Right lobe of liver (tissue), 6 donors: ENCODE measurements at regions not wholly inside any gene's neighbourhood (a gene's known extent, or its start where the extent isn't known, plus 50 kb on each side); places are given as distances from the start of the nearest gene placed in this dataset.

ENCODE experiments used
- ATAC-seq, 4 donors: fragments of 200-7000 bp; cut with Tn5 transposase; one replicate each; pipeline ENCODE4 v1.9.1; 2020; ENCODE audit warnings: mild to moderate bottlenecking in 4 of 4, moderate library complexity in 4 of 4
- DNase-seq, 3 donors: peaks; one replicate each; pipeline ENCODE4 v3.0.0-alpha.2; 2020
- H3K27ac ChIP-seq, 3 donors: fragments of 200-600 bp; one replicate each; pipeline ENCODE4 v1.8.0; 2022
- H3K27me3 ChIP-seq, 2 donors: fragments of 200-600 bp; one replicate each; pipeline ENCODE4 v1.8.0; 2022
- H3K36me3 ChIP-seq, 4 donors: fragments of 200-600 bp; sonication (generic) in 1 of 4; one replicate each; pipeline versions ENCODE4 v1.5.1 to v1.8.0; 2017 to 2022; ENCODE audit warnings: control low read depth in 1 of 4
- H3K4me1 ChIP-seq, 4 donors: fragments of 200-600 bp; sonication (generic) in 1 of 4; one replicate each; pipeline versions ENCODE4 v1.5.1 to v1.8.0; 2017 to 2022; ENCODE audit warnings: control low read depth in 1 of 4
- H3K4me3 ChIP-seq, 3 donors: fragments of 200-600 bp; one replicate each; pipeline ENCODE4 v1.8.0; 2022
- H3K9me3 ChIP-seq, 4 donors: fragments of 200-600 bp; sonication (generic) in 1 of 4; one replicate each; pipeline versions ENCODE4 v1.5.1 to v1.8.0; 2017 to 2022; ENCODE audit warnings: control low read depth in 1 of 4
- CTCF ChIP-seq, 4 donors: fragments of 200-600 bp in 3 of 4; fragments of 450-650 bp in 1 of 4; IDR thresholded peaks; one replicate each; pipeline versions ENCODE4 v1.5.1 to v1.8.0; 2016 to 2022; ENCODE audit warnings: antibody characterized with exemption in 4 of 4, mild to moderate bottlenecking in 2 of 4
- POLR2A ChIP-seq: fragments of 450-650 bp; IDR thresholded peaks from one replicate; pipeline ENCODE4 v1.6.1; 2017; ENCODE audit warnings: antibody characterized with exemption, mild to moderate bottlenecking
- WGBS: methylation state at CpG from one replicate; pipeline ENCODE4 v1.1.6; 2018; ENCODE audit warnings: low coverage, low lambda C conversion rate; ENCODE audit not compliant: insufficient coverage; ENCODE audit errors: missing lambda C conversion rate; 5-methylcytosine and 5-hydroxymethylcytosine counted together
- intact Hi-C, 2 donors: fragments of 100-400 bp; cut with DNase I; formaldehyde crosslinking; loops; one replicate each; pipeline versions ENCODE4 v1.11.2 to v1.14.1; 2022
- donor health status: DM: no; HTN: yes; CAD: no.
- donor health status: DM: no; HTN: no; CAD: no.
- donor health status: DM: no; HTN: no; CAD: no.
- donor health status: DM: no; HTN: yes; CAD: no.
- donor health status: DM: no; HTN: yes; CAD: no.

GRCh38 chr3:94912656-94913055 is 849.8 kb downstream of the NSUN3 start:
- 64% methylated on average over 3 of the region's 3 CpGs for WGBS
- no peak for ATAC-seq
- TF ChIP-seq CTCF (IDR thresholded peaks at IDR 0.05) (no peak), POLR2A (no peak)
- H3K9me3 ChIP-seq: no peaks in the 10 kb centered on the region
- intact Hi-C loops: no loop called here
- no peaks in the 10 kb centered on the region for H3K4me1 ChIP-seq
- no peak overlapping the region for H3K27ac ChIP-seq
- no peaks in the 10 kb centered on the region for H3K27me3 ChIP-seq
- H3K4me3 ChIP-seq: no peak overlapping the region
- no peaks in the 10 kb centered on the region for H3K36me3 ChIP-seq
- DNase-seq: no peak

GRCh38 chr3:94927175-94927574 is 864.3 kb downstream of the NSUN3 start:
- Histone ChIP-seq H3K27ac (no peak overlapping the region), H3K27me3 (no peaks in the 10 kb centered on the region), H3K4me1 (no peaks in the 10 kb centered on the region), H3K4me3 (no peak overlapping the region), H3K9me3 (no peaks in the 10 kb centered on the region), H3K36me3 (no peaks in the 10 kb centered on the region)
- intact Hi-C loops: no loop called here
- no peak for ATAC-seq
- TF ChIP-seq CTCF (IDR thresholded peaks at IDR 0.05) (no peak), POLR2A (no peak)
- DNase-seq: no peak
- 83% methylated on average over 8 of the region's 8 CpGs for WGBS

GRCh38 chr3:94928921-94929320 is 866.1 kb downstream of the NSUN3 start:
- H3K27me3 ChIP-seq: no peaks in the 10 kb centered on the region
- intact Hi-C loops: no loop called here
- no peak for DNase-seq
- no peak for TF ChIP-seq POLR2A
- no peak for TF ChIP-seq CTCF (IDR thresholded peaks at IDR 0.05)
- H3K4me1 ChIP-seq: no peaks in the 10 kb centered on the region
- peak in 1 of 4 donors; percentile 43 for ATAC-seq
- H3K27ac ChIP-seq: no peak overlapping the region
- no peaks in the 10 kb centered on the region for H3K36me3 ChIP-seq
- no peaks in the 10 kb centered on the region for H3K9me3 ChIP-seq
- WGBS: 46% methylated on average over 4 of the region's 4 CpGs
- no peak overlapping the region for H3K4me3 ChIP-seq

GRCh38 chr3:94935738-94936580 is 873.1 kb downstream of the NSUN3 start:
- Histone ChIP-seq H3K36me3 (no peaks in the 10 kb centered on the region), H3K4me1 (no peaks in the 10 kb centered on the region), H3K27ac (no peak overlapping the region), H3K27me3 (no peaks in the 10 kb centered on the region), H3K4me3 (no peak overlapping the region), H3K9me3 (no peaks in the 10 kb centered on the region)
- TF ChIP-seq POLR2A (no peak), CTCF (IDR thresholded peaks at IDR 0.05) (no peak)
- WGBS: 50% methylated on average over 5 of the region's 5 CpGs
- intact Hi-C loops: no loop called here
- ATAC-seq (no peak), DNase-seq (no peak)
